HL-60 (cell line): ENCODE measurements at regions not wholly inside any gene's neighbourhood (a gene's known extent, or its start where the extent isn't known, plus 50 kb on each side); places are given as distances from the start of the nearest gene placed in this dataset.

Experiments
- POLR2AphosphoS5 ChIP-seq: IDR thresholded peaks from 2 replicates; pipeline ENCODE4 v1.6.1; 2012; ENCODE audit warnings: low read depth
- TF ChIP-seq, protein P1 (sequence below): IDR thresholded peaks from one replicate; pipeline ENCODE4 v1.5.1; 2011; ENCODE audit warnings: low read length, control low read depth, inconsistent platforms; ENCODE audit not compliant: insufficient read depth
- TF ChIP-seq, protein P2 (sequence below): IDR thresholded peaks from 2 replicates; pipeline ENCODE4 v1.6.1; 2012; ENCODE audit warnings: low read depth; ENCODE audit not compliant: insufficient replicate concordance

DNA sequence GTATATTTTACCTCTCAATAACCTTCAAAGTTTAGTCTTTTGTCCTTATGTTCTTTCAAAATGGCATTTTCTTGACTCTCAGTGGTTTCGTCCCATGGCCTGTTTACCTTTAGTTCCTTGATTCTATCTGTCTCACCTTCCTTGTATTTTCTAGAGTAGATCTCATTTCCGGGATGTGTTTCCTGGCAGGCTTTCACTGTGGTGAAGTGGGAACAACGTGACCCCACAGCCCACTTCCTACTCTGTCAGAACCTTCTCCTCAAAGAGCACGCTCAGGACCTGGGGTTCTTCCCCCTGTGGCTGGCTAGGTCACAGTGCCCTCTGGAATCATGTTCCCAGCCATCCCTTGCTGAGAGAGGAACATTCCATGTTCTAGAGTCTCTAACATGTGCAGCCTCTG, 129.9 kb upstream of the ZNF32 start:
- TF ChIP-seq, protein P1, sequence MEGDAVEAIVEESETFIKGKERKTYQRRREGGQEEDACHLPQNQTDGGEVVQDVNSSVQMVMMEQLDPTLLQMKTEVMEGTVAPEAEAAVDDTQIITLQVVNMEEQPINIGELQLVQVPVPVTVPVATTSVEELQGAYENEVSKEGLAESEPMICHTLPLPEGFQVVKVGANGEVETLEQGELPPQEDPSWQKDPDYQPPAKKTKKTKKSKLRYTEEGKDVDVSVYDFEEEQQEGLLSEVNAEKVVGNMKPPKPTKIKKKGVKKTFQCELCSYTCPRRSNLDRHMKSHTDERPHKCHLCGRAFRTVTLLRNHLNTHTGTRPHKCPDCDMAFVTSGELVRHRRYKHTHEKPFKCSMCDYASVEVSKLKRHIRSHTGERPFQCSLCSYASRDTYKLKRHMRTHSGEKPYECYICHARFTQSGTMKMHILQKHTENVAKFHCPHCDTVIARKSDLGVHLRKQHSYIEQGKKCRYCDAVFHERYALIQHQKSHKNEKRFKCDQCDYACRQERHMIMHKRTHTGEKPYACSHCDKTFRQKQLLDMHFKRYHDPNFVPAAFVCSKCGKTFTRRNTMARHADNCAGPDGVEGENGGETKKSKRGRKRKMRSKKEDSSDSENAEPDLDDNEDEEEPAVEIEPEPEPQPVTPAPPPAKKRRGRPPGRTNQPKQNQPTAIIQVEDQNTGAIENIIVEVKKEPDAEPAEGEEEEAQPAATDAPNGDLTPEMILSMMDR: no peak
- TF ChIP-seq, protein P2, sequence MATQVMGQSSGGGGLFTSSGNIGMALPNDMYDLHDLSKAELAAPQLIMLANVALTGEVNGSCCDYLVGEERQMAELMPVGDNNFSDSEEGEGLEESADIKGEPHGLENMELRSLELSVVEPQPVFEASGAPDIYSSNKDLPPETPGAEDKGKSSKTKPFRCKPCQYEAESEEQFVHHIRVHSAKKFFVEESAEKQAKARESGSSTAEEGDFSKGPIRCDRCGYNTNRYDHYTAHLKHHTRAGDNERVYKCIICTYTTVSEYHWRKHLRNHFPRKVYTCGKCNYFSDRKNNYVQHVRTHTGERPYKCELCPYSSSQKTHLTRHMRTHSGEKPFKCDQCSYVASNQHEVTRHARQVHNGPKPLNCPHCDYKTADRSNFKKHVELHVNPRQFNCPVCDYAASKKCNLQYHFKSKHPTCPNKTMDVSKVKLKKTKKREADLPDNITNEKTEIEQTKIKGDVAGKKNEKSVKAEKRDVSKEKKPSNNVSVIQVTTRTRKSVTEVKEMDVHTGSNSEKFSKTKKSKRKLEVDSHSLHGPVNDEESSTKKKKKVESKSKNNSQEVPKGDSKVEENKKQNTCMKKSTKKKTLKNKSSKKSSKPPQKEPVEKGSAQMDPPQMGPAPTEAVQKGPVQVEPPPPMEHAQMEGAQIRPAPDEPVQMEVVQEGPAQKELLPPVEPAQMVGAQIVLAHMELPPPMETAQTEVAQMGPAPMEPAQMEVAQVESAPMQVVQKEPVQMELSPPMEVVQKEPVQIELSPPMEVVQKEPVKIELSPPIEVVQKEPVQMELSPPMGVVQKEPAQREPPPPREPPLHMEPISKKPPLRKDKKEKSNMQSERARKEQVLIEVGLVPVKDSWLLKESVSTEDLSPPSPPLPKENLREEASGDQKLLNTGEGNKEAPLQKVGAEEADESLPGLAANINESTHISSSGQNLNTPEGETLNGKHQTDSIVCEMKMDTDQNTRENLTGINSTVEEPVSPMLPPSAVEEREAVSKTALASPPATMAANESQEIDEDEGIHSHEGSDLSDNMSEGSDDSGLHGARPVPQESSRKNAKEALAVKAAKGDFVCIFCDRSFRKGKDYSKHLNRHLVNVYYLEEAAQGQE: no peak
- no peak for TF ChIP-seq POLR2AphosphoS5
